ENCODE measurements at regions not wholly inside any gene's neighbourhood (a gene's known extent, or its start where the extent isn't known, plus 50 kb on each side); places are given as distances from the start of the nearest gene placed in this dataset.
A peak's percentile ranks its signal among the peaks of the same experiment; 100 is the strongest.

- no peak for DNase-seq (ENCODE audit: low spot score in 2 of 2)
- Histone ChIP-seq H3K9me3 (no peaks in the 10 kb centered on the region), H3K27me3 (no peaks in the 10 kb centered on the region), H3K27ac (no peak overlapping the region), H3K36me3 (no peaks in the 10 kb centered on the region), H3K4me3 (no peak overlapping the region), H3K4me1 (peaks cover 9% of the 10 kb centered on the region)
- 42% methylated on average over 2 of the region's 2 CpGs for WGBS
- TF ChIP-seq CTCF (IDR thresholded peaks at IDR 0.05), result no peak
- no peak for TF ChIP-seq POLR2A (IDR thresholded peaks at IDR 0.05)
- TF ChIP-seq EP300 (IDR thresholded peaks at IDR 0.05), result no peak
- no peak for TF ChIP-seq POLR2AphosphoS5 (IDR thresholded peaks at IDR 0.05)
Measured at GRCh38 chr9:13412331-13412730, 132.8 kb upstream of the MPDZ start.

- peak overlapping the region; percentile 16 for H3K27ac ChIP-seq
- no peaks in the 10 kb centered on the region for H3K9me3 ChIP-seq
- H3K4me3 ChIP-seq, result no peak overlapping the region
- no peak for DNase-seq (ENCODE audit: low spot score in 2 of 2)
- TF ChIP-seq POLR2A (IDR thresholded peaks at IDR 0.05) (no peak), POLR2AphosphoS5 (IDR thresholded peaks at IDR 0.05) (no peak), CTCF (IDR thresholded peaks at IDR 0.05) (no peak), EP300 (IDR thresholded peaks at IDR 0.05) (no peak)
- no peaks in the 10 kb centered on the region for H3K36me3 ChIP-seq
- no peaks in the 10 kb centered on the region for H3K27me3 ChIP-seq
- H3K4me1 ChIP-seq, result peaks cover 9% of the 10 kb centered on the region
Measured at GRCh38 chr9:13411791-13412190, 132.3 kb upstream of the MPDZ start.

GRCh38 chr9:13410566-13411031 is 131.1 kb upstream of the MPDZ start:
- H3K36me3 ChIP-seq, result no peaks in the 10 kb centered on the region
- peak overlapping the region; percentile 16 for H3K27ac ChIP-seq
- peaks cover 9% of the 10 kb centered on the region for H3K4me1 ChIP-seq
- TF ChIP-seq POLR2A (IDR thresholded peaks at IDR 0.05) (no peak), POLR2AphosphoS5 (IDR thresholded peaks at IDR 0.05) (no peak), EP300 (IDR thresholded peaks at IDR 0.05) (no peak)
- no peak for DNase-seq (ENCODE audit: low spot score in 2 of 2)
- no peaks in the 10 kb centered on the region for H3K9me3 ChIP-seq
- no peaks in the 10 kb centered on the region for H3K27me3 ChIP-seq
- no peak overlapping the region for H3K4me3 ChIP-seq
- 54% methylated on average over 2 of the region's 2 CpGs for WGBS

GRCh38 chr9:13397661-13398060 is 118.2 kb upstream of the MPDZ start:
- no peak for DNase-seq (ENCODE audit: low spot score in 2 of 2)

DNA sequence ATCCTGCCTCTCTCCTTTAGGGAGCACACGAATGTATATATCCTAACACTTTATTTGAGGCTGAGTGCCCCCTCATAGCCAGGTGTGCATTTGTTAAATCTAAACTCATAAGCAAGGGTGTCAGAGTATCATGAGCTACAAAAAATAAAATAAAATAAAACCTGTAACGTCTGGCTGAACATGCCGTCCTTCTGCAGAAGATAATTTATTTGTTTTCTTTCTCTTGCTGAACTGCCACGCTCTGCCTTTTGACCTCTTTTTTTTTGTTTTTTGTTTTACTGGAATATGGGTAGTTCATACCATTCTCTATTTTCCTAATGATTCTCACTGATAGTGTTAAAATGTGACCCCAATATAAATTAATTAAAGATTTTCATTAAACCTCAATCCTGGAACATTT is 117.7 kb upstream of the MPDZ start:
- Histone ChIP-seq H3K9me3 (no peaks in the 10 kb centered on the region), H3K27ac (peak overlapping the region; percentile 31), H3K4me1 (no peaks in the 10 kb centered on the region), H3K27me3 (no peaks in the 10 kb centered on the region), H3K4me3 (no peak overlapping the region), H3K36me3 (no peaks in the 10 kb centered on the region)
- DNase-seq (ENCODE audit: low spot score in 2 of 2), result no peak
- no peak for TF ChIP-seq CTCF (IDR thresholded peaks at IDR 0.05)
- TF ChIP-seq POLR2AphosphoS5 (IDR thresholded peaks at IDR 0.05), result no peak
- no peak for TF ChIP-seq POLR2A (IDR thresholded peaks at IDR 0.05)
- TF ChIP-seq EP300 (IDR thresholded peaks at IDR 0.05), result no peak
- 67% methylated on average over 4 of the region's 4 CpGs for WGBS

More at GRCh38 chr9:13397661-13398060, 118.2 kb upstream of the MPDZ start:
- TF ChIP-seq POLR2A (IDR thresholded peaks at IDR 0.05), result no peak
- no peak for TF ChIP-seq EP300 (IDR thresholded peaks at IDR 0.05)
- no peak for TF ChIP-seq POLR2AphosphoS5 (IDR thresholded peaks at IDR 0.05)
- no peak for TF ChIP-seq CTCF (IDR thresholded peaks at IDR 0.05)
- Histone ChIP-seq H3K4me1 (no peaks in the 10 kb centered on the region), H3K27ac (peak overlapping the region; percentile 3), H3K4me3 (no peak overlapping the region), H3K36me3 (no peaks in the 10 kb centered on the region), H3K9me3 (no peaks in the 10 kb centered on the region), H3K27me3 (no peaks in the 10 kb centered on the region)

- H3K27ac ChIP-seq, result peak overlapping the region; percentile 31
- H3K27me3 ChIP-seq, result no peaks in the 10 kb centered on the region
- no peaks in the 10 kb centered on the region for H3K4me1 ChIP-seq
- TF ChIP-seq POLR2AphosphoS5 (IDR thresholded peaks at IDR 0.05) (no peak), EP300 (IDR thresholded peaks at IDR 0.05) (no peak), CTCF (IDR thresholded peaks at IDR 0.05) (no peak), POLR2A (IDR thresholded peaks at IDR 0.05) (no peak)
- H3K9me3 ChIP-seq, result peaks cover 3% of the 10 kb centered on the region
- H3K4me3 ChIP-seq, result no peak overlapping the region
- DNase-seq (ENCODE audit: low spot score in 2 of 2), result no peak
- WGBS, result 84% methylated on average over 4 of the region's 4 CpGs
- H3K36me3 ChIP-seq, result no peaks in the 10 kb centered on the region
Measured at GRCh38 chr9:13396418-13396817, 116.9 kb upstream of the MPDZ start.

Data from suprapubic skin (tissue), 4 donors.